OCI-LY3 (cell line): ENCODE measurements at regions not wholly inside any gene's neighbourhood (a gene's known extent, or its start where the extent isn't known, plus 50 kb on each side); places are given as distances from the start of the nearest gene placed in this dataset.

Source experiments
- H2AFZ ChIP-seq: fragments of 200-600, 300-600 bp; shearing (Covaris generic); 2 replicates; pipeline ENCODE4 v1.6.0; 2014; ENCODE audit warnings: antibody characterized with exemption, low read depth, low read length
- H3K27ac ChIP-seq: fragments of 200-600, 300-600 bp; sonication (generic); 2 replicates; pipeline ENCODE4 v1.5.1; 2014; ENCODE audit warnings: mild to moderate bottlenecking, low read length, moderate library complexity, mixed read lengths
- H3K27me3 ChIP-seq: fragments of 200-600, 300-600 bp; sonication (generic); 2 replicates; pipeline ENCODE4 v1.6.1; 2014; ENCODE audit warnings: low read depth, low read length, mixed read lengths
- H3K36me3 ChIP-seq: fragments of 200-600, 300-600 bp; sonication (generic); replicated peaks from 2 replicates; pipeline ENCODE3; 2014; ENCODE audit warnings: low read depth, low read length, mixed read lengths
- H3K4me1 ChIP-seq: fragments of 300-600, 200-600 bp; sonication (generic); 2 replicates; pipeline ENCODE4 v1.6.1; 2014; ENCODE audit warnings: low read length, mixed read lengths
- H3K4me2 ChIP-seq: fragments of 200-600, 300-600 bp; sonication (generic); 2 replicates; pipeline ENCODE4 v1.6.1; 2014; ENCODE audit warnings: low read length, mixed read lengths
- H3K4me3 ChIP-seq: fragments of 300-600, 200-600 bp; sonication (generic); 2 replicates; pipeline ENCODE4 v1.5.1; 2014; ENCODE audit warnings: antibody characterized with exemption, mild to moderate bottlenecking, low read length, moderate library complexity
- H3K79me2 ChIP-seq: fragments of 300-600, 200-600 bp; shearing (Covaris generic); 2 replicates; pipeline ENCODE4 v1.6.1; 2014; ENCODE audit warnings: mild to moderate bottlenecking, low read length, mixed read lengths
- H3K9ac ChIP-seq: fragments of 300-600, 200-600 bp; shearing (Covaris generic); 2 replicates; pipeline ENCODE4 v1.6.0; 2014; ENCODE audit warnings: mild to moderate bottlenecking, low read length, moderate library complexity
- H3K9me3 ChIP-seq: fragments of 200-600, 300-600 bp; shearing (Covaris generic); 2 replicates; pipeline ENCODE4 v1.6.1; 2014; ENCODE audit warnings: low read length, mixed read lengths; ENCODE audit not compliant: insufficient read depth
- H4K20me1 ChIP-seq: fragments of 200-600, 300-600 bp; sonication (generic); 2 replicates; pipeline ENCODE4 v1.6.1; 2016; ENCODE audit warnings: low read length, mixed read lengths; ENCODE audit not compliant: insufficient read depth
- CTCF ChIP-seq: fragments of 200-600, 300-600 bp; sonication (generic); IDR thresholded peaks from 2 replicates; pipeline ENCODE4 v1.5.1; 2014; ENCODE audit warnings: antibody characterized with exemption, low read length, low read depth
- EZH2phosphoT487 ChIP-seq: fragments of 200-600 bp; shearing (Covaris generic); IDR thresholded peaks from 2 replicates; pipeline ENCODE4 v1.6.1; 2018; ENCODE audit warnings: antibody characterized with exemption, mixed run types, low read depth

- no peak for TF ChIP-seq CTCF
- TF ChIP-seq EZH2phosphoT487 = no peak
- Histone ChIP-seq H3K9me3 (no peaks in the 10 kb centered on the region), H2AFZ (no peak overlapping the region), H3K27ac (no peak overlapping the region), H3K79me2 (no peaks in the 10 kb centered on the region), H3K4me2 (no peak overlapping the region), H4K20me1 (no peaks in the 10 kb centered on the region), H3K36me3 (no peaks in the 10 kb centered on the region), H3K9ac (no peak overlapping the region), H3K4me3 (no peak overlapping the region), H3K4me1 (no peaks in the 10 kb centered on the region), H3K27me3 (no peaks in the 10 kb centered on the region; the same call in 1 of the 2 replicates)
These were observed 140.2 kb upstream of the COPS8 start for GRCh38 chr2:236945431-236946016.

DNA sequence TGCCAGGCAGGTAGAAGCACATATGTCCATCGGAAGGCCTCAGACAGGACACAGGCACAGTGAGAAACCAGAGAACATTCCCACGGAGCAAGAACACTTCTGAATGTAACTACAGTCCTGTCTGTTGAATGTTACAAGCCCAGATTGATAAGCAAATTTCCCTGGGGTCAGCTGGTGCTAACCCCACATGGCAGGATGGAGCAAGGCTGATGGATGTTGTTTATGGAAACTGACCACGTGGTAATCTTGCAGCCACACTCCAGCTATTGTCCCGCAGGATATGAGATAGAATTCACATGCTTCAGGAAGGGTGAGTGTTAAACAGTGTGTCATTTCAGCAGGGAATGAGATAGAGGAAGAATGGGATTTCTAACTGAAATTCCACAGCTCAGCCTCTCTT, 138.8 kb upstream of the COPS8 start:
- H4K20me1 ChIP-seq = no peaks in the 10 kb centered on the region
- H3K9me3 ChIP-seq = no peaks in the 10 kb centered on the region
- no peak overlapping the region for H3K4me3 ChIP-seq
- TF ChIP-seq EZH2phosphoT487 (no peak), CTCF (no peak)
- no peak overlapping the region for H2AFZ ChIP-seq
- no peak overlapping the region for H3K27ac ChIP-seq
- H3K4me1 ChIP-seq = no peaks in the 10 kb centered on the region
- no peak overlapping the region for H3K4me2 ChIP-seq
- no peaks in the 10 kb centered on the region for H3K79me2 ChIP-seq
- no peaks in the 10 kb centered on the region; the same call in 1 of the 2 replicates for H3K27me3 ChIP-seq
- H3K9ac ChIP-seq = no peak overlapping the region
- no peaks in the 10 kb centered on the region for H3K36me3 ChIP-seq

- H2AFZ ChIP-seq = no peak overlapping the region
These were observed 138.4 kb upstream of the COPS8 start for GRCh38 chr2:236947294-236947693.

DNA sequence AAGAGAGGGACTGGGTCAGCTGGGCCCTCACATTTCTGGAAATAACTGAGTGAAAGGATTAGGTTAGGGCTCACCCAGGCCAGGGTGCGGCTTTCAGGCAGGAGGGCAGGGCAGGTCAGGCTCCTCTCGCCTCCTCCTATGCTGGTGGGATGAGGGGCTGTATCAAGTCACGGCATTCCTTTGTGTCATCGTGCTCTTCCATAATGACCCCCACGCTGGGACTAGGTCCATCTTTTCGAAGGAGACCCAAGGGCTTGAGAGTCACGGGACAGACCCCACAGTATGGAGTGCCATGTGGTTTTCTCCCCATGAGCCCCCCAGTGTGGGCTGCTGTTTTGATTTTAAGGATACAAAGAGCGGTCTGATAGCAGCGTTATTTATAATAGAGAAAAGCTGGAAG, 137.8 kb upstream of the COPS8 start:
- no peak overlapping the region for H3K4me3 ChIP-seq
- no peaks in the 10 kb centered on the region for H3K4me1 ChIP-seq
- no peak overlapping the region for H3K27ac ChIP-seq
- no peak overlapping the region for H3K4me2 ChIP-seq
- H3K9ac ChIP-seq = no peak overlapping the region
- H4K20me1 ChIP-seq = no peaks in the 10 kb centered on the region
- H3K79me2 ChIP-seq = no peaks in the 10 kb centered on the region
- H3K36me3 ChIP-seq = no peaks in the 10 kb centered on the region
- no peaks in the 10 kb centered on the region for H3K9me3 ChIP-seq
- H2AFZ ChIP-seq = no peak overlapping the region
- no peak for TF ChIP-seq EZH2phosphoT487
- TF ChIP-seq CTCF = no peak
- no peaks in the 10 kb centered on the region; the same call in 1 of the 2 replicates for H3K27me3 ChIP-seq

More at GRCh38 chr2:236947294-236947693, 138.4 kb upstream of the COPS8 start:
- H3K36me3 ChIP-seq = no peaks in the 10 kb centered on the region
- no peak overlapping the region for H3K27ac ChIP-seq
- no peaks in the 10 kb centered on the region for H3K4me1 ChIP-seq
- H3K4me2 ChIP-seq = no peak overlapping the region
- H3K27me3 ChIP-seq = no peaks in the 10 kb centered on the region; the same call in 1 of the 2 replicates
- H4K20me1 ChIP-seq = no peaks in the 10 kb centered on the region
- no peak overlapping the region for H3K9ac ChIP-seq
- no peaks in the 10 kb centered on the region for H3K9me3 ChIP-seq
- H3K4me3 ChIP-seq = no peak overlapping the region
- no peaks in the 10 kb centered on the region for H3K79me2 ChIP-seq
- TF ChIP-seq EZH2phosphoT487 (no peak), CTCF (no peak)
